ENCODE measurements at regions not wholly inside any gene's neighbourhood (a gene's known extent, or its start where the extent isn't known, plus 50 kb on each side); places are given as distances from the start of the nearest gene placed in this dataset.

DNA sequence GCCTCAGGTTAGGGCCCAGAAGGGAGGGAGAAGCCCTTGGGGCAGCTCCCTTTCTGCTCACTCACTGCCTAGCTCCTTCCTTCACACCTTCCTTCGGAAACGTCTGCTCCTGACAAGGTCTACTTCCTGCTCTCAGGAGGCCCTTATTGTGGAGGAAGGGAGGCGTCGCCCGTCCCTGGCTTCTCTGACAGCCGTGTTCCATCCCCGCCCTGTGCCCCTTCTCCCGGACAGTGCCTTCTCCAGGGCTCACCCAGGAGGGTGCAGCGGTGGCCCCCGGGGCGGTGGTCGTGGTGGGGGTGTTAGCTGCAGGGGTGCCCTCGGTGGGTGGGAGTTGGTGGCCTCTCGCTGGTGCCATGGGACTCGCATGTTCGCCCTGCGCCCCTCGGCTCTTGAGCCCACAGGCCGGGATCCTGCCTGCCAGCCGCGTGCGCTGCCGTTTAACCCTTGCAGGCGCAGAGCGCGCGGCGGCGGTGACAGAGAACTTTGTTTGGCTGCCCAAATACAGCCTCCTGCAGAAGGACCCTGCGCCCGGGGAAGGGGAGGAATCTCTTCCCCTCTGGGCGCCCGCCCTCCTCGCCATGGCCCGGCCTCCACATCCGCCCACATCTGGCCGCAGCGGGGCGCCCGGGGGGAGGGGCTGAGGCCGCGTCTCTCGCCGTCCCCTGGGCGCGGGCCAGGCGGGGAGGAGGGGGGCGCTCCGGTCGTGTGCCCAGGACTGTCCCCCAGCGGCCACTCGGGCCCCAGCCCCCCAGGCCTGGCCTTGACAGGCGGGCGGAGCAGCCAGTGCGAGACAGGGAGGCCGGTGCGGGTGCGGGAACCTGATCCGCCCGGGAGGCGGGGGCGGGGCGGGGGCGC lies 231.9 kb downstream of the SEC14L1 start (continued):
- TF ChIP-seq ZNF592 (IDR thresholded peaks at IDR 0.05), result peak; percentile 71
- peak; percentile 96 for TF ChIP-seq VEZF1 (CRISPR knock-in tag; IDR thresholded peaks at IDR 0.05)
- TF ChIP-seq GTF2F1 (IDR thresholded peaks at IDR 0.05; ENCODE audit: low read depth, low read length), result no peak
- peak; percentile 38 for TF ChIP-seq NFYB (IDR thresholded peaks at IDR 0.05; ENCODE audit: extremely low read depth, insufficient read length)
- TF ChIP-seq CXXC5 (CRISPR knock-in tag; IDR thresholded peaks at IDR 0.05), result peak; percentile 69; the same call in 1 of the 2 replicates
- TF ChIP-seq SIN3A (IDR thresholded peaks at IDR 0.05; ENCODE audit: borderline replicate concordance in 2 of 2, control insufficient read depth in 1 of 2, low read depth in 2 of 2, low read length in 2 of 2), result 0 out of 4 replicates have a peak, but pooled peaks of 1 of the 2 experiments have one; percentile 10
- TF ChIP-seq EZH2 (IDR thresholded peaks at IDR 0.05; ENCODE audit: borderline replicate concordance, low read depth, low read length), result no peak
- peak; percentile 33 for TF ChIP-seq NEUROD1 (IDR thresholded peaks at IDR 0.05; ENCODE audit: borderline replicate concordance, low read depth, low read length, partially characterized antibody)
- 0 out of 4 replicates have a peak, but pooled peaks of 1 of the 2 experiments have one; percentile 7 for TF ChIP-seq NONO (IDR thresholded peaks at IDR 0.05; ENCODE audit: low read depth in 2 of 2, low read length in 1 of 2)
- TF ChIP-seq, protein P1, sequence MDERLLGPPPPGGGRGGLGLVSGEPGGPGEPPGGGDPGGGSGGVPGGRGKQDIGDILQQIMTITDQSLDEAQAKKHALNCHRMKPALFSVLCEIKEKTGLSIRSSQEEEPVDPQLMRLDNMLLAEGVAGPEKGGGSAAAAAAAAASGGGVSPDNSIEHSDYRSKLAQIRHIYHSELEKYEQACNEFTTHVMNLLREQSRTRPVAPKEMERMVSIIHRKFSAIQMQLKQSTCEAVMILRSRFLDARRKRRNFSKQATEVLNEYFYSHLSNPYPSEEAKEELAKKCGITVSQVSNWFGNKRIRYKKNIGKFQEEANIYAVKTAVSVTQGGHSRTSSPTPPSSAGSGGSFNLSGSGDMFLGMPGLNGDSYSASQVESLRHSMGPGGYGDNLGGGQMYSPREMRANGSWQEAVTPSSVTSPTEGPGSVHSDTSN (CRISPR knock-in tag; IDR thresholded peaks at IDR 0.05; ENCODE audit: low read depth), result peak; percentile 64; the same call in 1 of the 2 replicates
- TF ChIP-seq, protein P1 (tag; conservative IDR thresholded peaks at IDR 0.05; ENCODE audit: low read depth), result no peak
- peak in 1 of 2 experiments; percentile 67 for TF ChIP-seq E2F6 (IDR thresholded peaks at IDR 0.05; ENCODE audit: borderline replicate concordance in 1 of 2, extremely low read depth in 1 of 2, insufficient read depth in 1 of 2, insufficient read length in 1 of 2, low read depth in 1 of 2, low read length in 1 of 2, poor library complexity in 1 of 2, severe bottlenecking in 1 of 2)
- no peak; a peak in 1 of 4 replicates for TF ChIP-seq KDM4B (IDR thresholded peaks at IDR 0.05; ENCODE audit: borderline replicate concordance in 2 of 2, low read depth in 1 of 2)
- peak; percentile 73 for TF ChIP-seq GABPA (tag; conservative IDR thresholded peaks at IDR 0.05; ENCODE audit: low read depth)
- no peak for TF ChIP-seq KDM1A (IDR thresholded peaks at IDR 0.05)
